ENCODE measurements at regions not wholly inside any gene's neighbourhood (a gene's known extent, or its start where the extent isn't known, plus 50 kb on each side); places are given as distances from the start of the nearest gene placed in this dataset.

- Histone ChIP-seq H3K27me3 (no peaks in the 10 kb centered on the region), H3K4me3 (peak overlapping the region in 1 of 2 donors; percentile 11), H3K36me3 (no peaks in the 10 kb centered on the region), H3K9me3 (no peaks in the 10 kb centered on the region), H3K27ac (peak overlapping the region; percentile 82 to 87), H3K4me1 (peaks cover 0 to 18% of the 10 kb centered on the region in 2 donors)
- TF ChIP-seq CTCF (IDR thresholded peaks at IDR 0.05): no peak
- intact Hi-C loops (cut with DNase I): loop anchor here (2.0 to 10.0 kb wide), 3 partner anchors 53 to 1233 kb away; partner anchors contain the start of gene SOX4
- DNase-seq (ENCODE audit: low spot score in 2 of 2): no peak
Observed at GRCh38 chr6:22827760-22828159, 258.4 kb downstream of the HDGFL1 start.

- peak; percentile 60 to 69 (median 68) for TF ChIP-seq CTCF (IDR thresholded peaks at IDR 0.05)
- Histone ChIP-seq H3K4me3 (peak overlapping the region in 1 of 2 donors; percentile 19), H3K4me1 (peaks cover 0 to 18% of the 10 kb centered on the region in 2 donors), H3K36me3 (no peaks in the 10 kb centered on the region), H3K9me3 (no peaks in the 10 kb centered on the region), H3K27me3 (no peaks in the 10 kb centered on the region), H3K27ac (peak overlapping the region; percentile 73 to 87)
- intact Hi-C loops (cut with DNase I): loop anchor here (2.0 to 10.0 kb wide), 3 partner anchors 52 to 1234 kb away; partner anchors contain the start of gene SOX4
- peak in 1 of 2 donors; percentile 71 for DNase-seq (ENCODE audit: low spot score in 2 of 2)
Observed at GRCh38 chr6:22828179-22829062, 259.1 kb downstream of the HDGFL1 start.

- Histone ChIP-seq H3K4me3 (no peak overlapping the region), H3K9me3 (no peaks in the 10 kb centered on the region), H3K27me3 (no peaks in the 10 kb centered on the region), H3K4me1 (peaks cover 0 to 18% of the 10 kb centered on the region in 2 donors), H3K36me3 (no peaks in the 10 kb centered on the region), H3K27ac (peak overlapping the region; percentile 73 to 87)
- intact Hi-C loops (cut with DNase I): loop anchor here (2.0 to 10.0 kb wide), 3 partner anchors 52 to 1234 kb away; partner anchors contain the start of gene SOX4
- no peak for DNase-seq (ENCODE audit: low spot score in 2 of 2)
- no peak for TF ChIP-seq CTCF (IDR thresholded peaks at IDR 0.05)
Observed at GRCh38 chr6:22829070-22829469, 259.7 kb downstream of the HDGFL1 start.

- no peak for DNase-seq (ENCODE audit: low spot score in 2 of 2)
- H3K27ac ChIP-seq: no peak overlapping the region
- H3K36me3 ChIP-seq: no peaks in the 10 kb centered on the region
- H3K4me1 ChIP-seq: peaks cover 0 to 18% of the 10 kb centered on the region in 2 donors
- H3K4me3 ChIP-seq: no peak overlapping the region
- no peaks in the 10 kb centered on the region for H3K27me3 ChIP-seq
- TF ChIP-seq CTCF (IDR thresholded peaks at IDR 0.05): no peak
- intact Hi-C loops (cut with DNase I): no loop called here
- no peaks in the 10 kb centered on the region for H3K9me3 ChIP-seq
Observed at GRCh38 chr6:22830463-22830862, 261.1 kb downstream of the HDGFL1 start.

- H3K4me3 ChIP-seq: no peak overlapping the region
- H3K4me1 ChIP-seq: peaks cover 0 to 4% of the 10 kb centered on the region in 2 donors
- intact Hi-C loops (cut with DNase I): no loop called here
- peaks cover 0 to 3% of the 10 kb centered on the region in 2 donors for H3K9me3 ChIP-seq
- no peaks in the 10 kb centered on the region for H3K27me3 ChIP-seq
- no peak overlapping the region for H3K27ac ChIP-seq
- DNase-seq (ENCODE audit: low spot score in 2 of 2): no peak
- TF ChIP-seq CTCF (IDR thresholded peaks at IDR 0.05): no peak
- no peaks in the 10 kb centered on the region for H3K36me3 ChIP-seq
Observed at GRCh38 chr6:22833191-22833590, 263.8 kb downstream of the HDGFL1 start.
